HL-60 (cell line): ENCODE measurements at regions not wholly inside any gene's neighbourhood (a gene's known extent, or its start where the extent isn't known, plus 50 kb on each side); places are given as distances from the start of the nearest gene placed in this dataset.

Experiments
- DNase-seq, 2 experiments: peaks; one replicate each; pipeline ENCODE4 v3.0.0-alpha.2; 2010 to 2020; ENCODE audit warnings: low read depth in 1 of 2, low spot score in 1 of 2
- H3K27ac ChIP-seq: fragments of 250-450 bp; sonication (Bioruptor Pico); replicated peaks from 2 replicates; pipeline ENCODE4 v1.5.1; 2020; ENCODE audit warnings: mild to moderate bottlenecking, moderate library complexity
- H3K27me3 ChIP-seq: fragments of 250-450 bp; sonication (Bioruptor Pico); 2 replicates; pipeline ENCODE4 v1.5.1; 2021; ENCODE audit warnings: mild to moderate bottlenecking, moderate library complexity; ENCODE audit not compliant: insufficient read depth, poor library complexity, severe bottlenecking
- H3K4me3 ChIP-seq: replicated peaks from 2 replicates; pipeline ENCODE4 v1.5.1; 2011; ENCODE audit warnings: mild to moderate bottlenecking, control low read depth, low read length; ENCODE audit not compliant: insufficient read depth
- CTCF ChIP-seq: IDR thresholded peaks from one replicate; pipeline ENCODE4 v1.5.1; 2011; ENCODE audit warnings: low read length, control low read depth, inconsistent platforms; ENCODE audit not compliant: insufficient read depth
- GABPA ChIP-seq: IDR thresholded peaks from 2 replicates; pipeline ENCODE4 v1.6.1; 2012; ENCODE audit warnings: low read depth
- POLR2AphosphoS5 ChIP-seq: IDR thresholded peaks from 2 replicates; pipeline ENCODE4 v1.6.1; 2012; ENCODE audit warnings: low read depth
- REST ChIP-seq: IDR thresholded peaks from 2 replicates; pipeline ENCODE4 v1.6.1; 2012; ENCODE audit warnings: low read depth; ENCODE audit not compliant: insufficient replicate concordance
- SPI1 ChIP-seq: IDR thresholded peaks from 2 replicates; pipeline ENCODE4 v1.6.1; 2012; ENCODE audit warnings: low read depth, mild to moderate bottlenecking, borderline replicate concordance

GRCh38 chr3:30193625-30194044 is 412.8 kb upstream of the TGFBR2 start:
- TF ChIP-seq CTCF = no peak
- TF ChIP-seq POLR2AphosphoS5 = peak; percentile 25; the same call in 1 of the 2 replicates
- no peak for TF ChIP-seq REST
- no peak for TF ChIP-seq GABPA
- TF ChIP-seq SPI1 = peak; percentile 94
- no peaks in the 10 kb centered on the region for H3K27me3 ChIP-seq
- no peak overlapping the region for H3K4me3 ChIP-seq
- DNase-seq = peak; percentile 28 to 73
- peak overlapping the region; percentile 74 for H3K27ac ChIP-seq

- no peaks in the 10 kb centered on the region for H3K27me3 ChIP-seq
Observed at GRCh38 chr3:30195352-30195751, 411.0 kb upstream of the TGFBR2 start.

More at GRCh38 chr3:30195352-30195751, 411.0 kb upstream of the TGFBR2 start:
- TF ChIP-seq GABPA = no peak
- no peak for TF ChIP-seq REST
- no peak for TF ChIP-seq CTCF
- TF ChIP-seq SPI1 = no peak
- TF ChIP-seq POLR2AphosphoS5 = no peak
- no peak for DNase-seq
- Histone ChIP-seq H3K27ac (0 out of 2 replicates have a peak overlapping the region, but pooled peaks have one; percentile 13), H3K4me3 (no peak overlapping the region)
